PC-3 (cell line): ENCODE measurements at regions not wholly inside any gene's neighbourhood (a gene's known extent, or its start where the extent isn't known, plus 50 kb on each side); places are given as distances from the start of the nearest gene placed in this dataset.

Experiments
- CTCF ChIP-seq: fragments of 300-600 bp; sonication (generic); conservative IDR thresholded peaks from 2 replicates; pipeline ENCODE4 v1.5.1; 2017; ENCODE audit warnings: antibody characterized with exemption, low read depth, mild to moderate bottlenecking, low read length
- EZH2 ChIP-seq: fragments of 300-600 bp; sonication (generic); IDR thresholded peaks from one replicate; pipeline ENCODE4 v1.6.1; 2017; ENCODE audit warnings: antibody characterized with exemption, mild to moderate bottlenecking, low read length; ENCODE audit not compliant: unreplicated experiment
- EZH2phosphoT487 ChIP-seq: fragments of 300-600 bp; sonication (generic); IDR thresholded peaks from 2 replicates; pipeline ENCODE4 v1.6.1; 2018; ENCODE audit warnings: mild to moderate bottlenecking, antibody characterized with exemption, low read length, borderline replicate concordance

- TF ChIP-seq CTCF = no peak
- TF ChIP-seq EZH2 = no peak
- no peak for TF ChIP-seq EZH2phosphoT487
These were observed 64.8 kb upstream of the SLCO4A1 start for GRCh38 chr20:62577490-62577836.
